HepG2 (cell line): ENCODE measurements at regions not wholly inside any gene's neighbourhood (a gene's known extent, or its start where the extent isn't known, plus 50 kb on each side); places are given as distances from the start of the nearest gene placed in this dataset.

Source experiments
- ARNTL ChIP-seq: sonication (generic); formaldehyde crosslinking; IDR thresholded peaks from 2 replicates; pipeline ENCODE4 v1.4.0; 2020; ENCODE audit warnings: mild to moderate bottlenecking, missing genetic modification reagents
- ETV6 ChIP-seq: sonication (generic); formaldehyde crosslinking; conservative IDR thresholded peaks from 2 replicates; pipeline ENCODE4 v1.4.0; 2020; ENCODE audit warnings: missing genetic modification reagents
- SP4 ChIP-seq: sonication (generic); formaldehyde crosslinking; IDR thresholded peaks from 2 replicates; pipeline ENCODE4 v1.8.1; 2023; ENCODE audit warnings: mild to moderate bottlenecking, missing genetic modification reagents
- TF ChIP-seq, protein P1 (sequence below): sonication (generic); formaldehyde crosslinking; IDR thresholded peaks from 2 replicates; pipeline ENCODE4 v1.5.0; 2020; ENCODE audit warnings: mild to moderate bottlenecking, missing genetic modification reagents, moderate library complexity

- TF ChIP-seq ETV6 (CRISPR knock-in tag) = no peak
- no peak for TF ChIP-seq SP4 (CRISPR knock-in tag)
- no peak for TF ChIP-seq ARNTL (CRISPR knock-in tag)
- TF ChIP-seq, protein P1, sequence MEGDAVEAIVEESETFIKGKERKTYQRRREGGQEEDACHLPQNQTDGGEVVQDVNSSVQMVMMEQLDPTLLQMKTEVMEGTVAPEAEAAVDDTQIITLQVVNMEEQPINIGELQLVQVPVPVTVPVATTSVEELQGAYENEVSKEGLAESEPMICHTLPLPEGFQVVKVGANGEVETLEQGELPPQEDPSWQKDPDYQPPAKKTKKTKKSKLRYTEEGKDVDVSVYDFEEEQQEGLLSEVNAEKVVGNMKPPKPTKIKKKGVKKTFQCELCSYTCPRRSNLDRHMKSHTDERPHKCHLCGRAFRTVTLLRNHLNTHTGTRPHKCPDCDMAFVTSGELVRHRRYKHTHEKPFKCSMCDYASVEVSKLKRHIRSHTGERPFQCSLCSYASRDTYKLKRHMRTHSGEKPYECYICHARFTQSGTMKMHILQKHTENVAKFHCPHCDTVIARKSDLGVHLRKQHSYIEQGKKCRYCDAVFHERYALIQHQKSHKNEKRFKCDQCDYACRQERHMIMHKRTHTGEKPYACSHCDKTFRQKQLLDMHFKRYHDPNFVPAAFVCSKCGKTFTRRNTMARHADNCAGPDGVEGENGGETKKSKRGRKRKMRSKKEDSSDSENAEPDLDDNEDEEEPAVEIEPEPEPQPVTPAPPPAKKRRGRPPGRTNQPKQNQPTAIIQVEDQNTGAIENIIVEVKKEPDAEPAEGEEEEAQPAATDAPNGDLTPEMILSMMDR = no peak
These were observed 153.2 kb upstream of the FRG1 start for GRCh38 chr4:189787216-189788031.
